Suppressor macrophage treated with lipopolysaccharide for 1 hour (primary cell): ENCODE measurements at regions not wholly inside any gene's neighbourhood (a gene's known extent, or its start where the extent isn't known, plus 50 kb on each side); places are given as distances from the start of the nearest gene placed in this dataset.
A peak's percentile ranks its signal among the peaks of the same experiment; 100 is the strongest.

Source experiments
- DNase-seq, 3 donors: peaks; one replicate each; pipeline ENCODE4 v3.0.0-alpha.2; 2020 to 2022

GRCh38 chr1:220409771-220410595, 118.0 kb upstream of the MARK1 start:
- DNase-seq, result no peak

DNA sequence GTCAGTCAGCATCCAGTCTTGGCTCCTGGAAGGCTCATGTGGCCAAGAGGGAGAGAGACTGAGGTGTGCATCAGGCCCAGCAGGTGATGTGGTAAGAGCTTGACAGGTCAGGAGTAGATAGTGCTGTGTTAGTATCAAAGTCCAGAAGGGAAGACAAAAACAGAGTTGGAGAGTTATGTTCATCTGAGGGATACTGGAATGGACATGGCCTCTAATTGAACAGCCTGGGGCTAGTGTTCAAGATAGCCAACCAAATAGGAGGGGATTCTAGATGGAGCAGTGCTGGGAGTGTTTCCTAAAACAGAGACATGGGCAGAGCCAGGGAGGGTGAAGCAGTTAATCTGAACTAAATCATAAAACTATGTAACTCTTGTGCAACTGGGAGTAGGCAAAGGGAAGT, 120.7 kb upstream of the MARK1 start:
- no peak for DNase-seq

DNA sequence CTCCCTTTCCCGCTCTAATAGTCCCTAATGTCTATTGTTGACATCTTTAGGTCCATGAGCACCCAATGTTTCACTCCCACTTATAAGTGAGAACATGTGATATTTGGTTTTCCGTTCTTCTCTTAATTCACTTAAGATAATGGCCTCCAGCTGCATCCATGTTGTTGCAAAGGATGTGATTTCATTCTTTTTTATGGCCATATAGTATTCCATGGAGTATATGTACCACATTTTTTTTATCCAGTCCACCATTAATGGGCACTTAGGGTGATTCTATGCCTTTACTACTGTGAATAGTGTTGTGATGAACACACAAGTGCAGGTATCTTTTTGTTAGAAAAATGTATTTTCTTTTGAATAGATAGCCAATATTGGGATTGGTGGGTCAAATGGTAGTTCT, 126.0 kb upstream of the RAB3GAP2 start:
- DNase-seq, result no peak

DNA sequence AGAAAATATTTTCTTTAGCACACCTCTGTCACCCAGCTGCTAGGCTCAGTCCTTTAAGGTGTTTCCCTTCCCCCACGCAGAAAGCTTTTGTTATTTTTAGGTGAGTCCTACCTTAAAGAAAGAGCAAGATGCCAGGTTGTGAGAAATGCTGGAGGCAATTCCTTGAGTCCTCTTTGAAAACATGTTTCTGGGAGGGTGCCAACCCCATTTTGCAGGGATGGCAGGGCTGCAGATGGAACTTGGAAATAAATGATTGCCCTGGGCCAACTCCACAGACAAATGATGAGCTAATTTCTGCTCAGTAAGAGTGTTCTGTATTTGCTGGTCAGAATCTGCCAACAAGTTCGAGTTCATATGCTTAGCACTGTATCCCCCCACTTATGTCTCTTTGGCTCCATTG, 119.2 kb upstream of the RAB3GAP2 start:
- DNase-seq, result no peak

- no peak for DNase-seq
Measured at GRCh38 chr1:220389634-220390033, 117.4 kb upstream of the RAB3GAP2 start.

DNA sequence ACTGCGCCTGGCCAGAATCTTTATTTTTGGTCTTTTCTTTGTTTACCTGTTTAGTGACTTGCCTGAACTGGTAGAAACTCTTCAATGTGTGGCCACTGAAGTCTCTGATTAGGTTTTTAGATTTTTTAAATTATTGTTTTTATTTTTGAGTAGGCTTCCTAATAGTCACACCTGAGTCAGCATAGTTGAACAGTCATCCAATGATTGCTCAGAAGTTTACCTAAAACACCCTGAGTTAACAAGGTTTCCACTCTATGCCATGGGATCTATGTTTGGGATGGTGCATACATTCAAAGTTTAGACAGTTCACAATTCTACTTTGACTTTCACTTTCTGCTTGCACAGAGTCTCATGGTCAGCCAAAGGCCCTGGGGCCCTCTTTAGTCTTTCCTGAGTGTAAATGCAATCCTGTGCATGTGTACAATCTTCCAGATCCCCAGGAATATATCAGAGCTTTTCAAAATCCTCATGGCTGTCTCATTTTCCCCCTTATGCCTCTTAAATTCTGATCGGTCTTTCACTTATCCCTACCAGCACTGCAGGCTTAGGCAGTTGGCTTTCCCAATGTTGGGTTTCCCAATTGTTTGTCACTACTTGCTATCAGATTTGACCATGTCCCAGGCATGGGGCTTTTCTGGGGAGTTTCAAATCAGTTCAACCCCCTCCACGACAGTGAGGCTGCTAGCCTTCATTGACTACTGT, 114.4 kb upstream of the RAB3GAP2 start:
- peak in 2 of 3 donors; percentile 7 to 22 for DNase-seq

- DNase-seq, result no peak
Measured at GRCh38 chr1:220385158-220385557, 112.9 kb upstream of the RAB3GAP2 start.

- DNase-seq, result no peak
Measured at GRCh38 chr1:220382994-220383393, 110.7 kb upstream of the RAB3GAP2 start.

GRCh38 chr1:220380885-220381284, 108.6 kb upstream of the RAB3GAP2 start:
- DNase-seq, result no peak

DNA sequence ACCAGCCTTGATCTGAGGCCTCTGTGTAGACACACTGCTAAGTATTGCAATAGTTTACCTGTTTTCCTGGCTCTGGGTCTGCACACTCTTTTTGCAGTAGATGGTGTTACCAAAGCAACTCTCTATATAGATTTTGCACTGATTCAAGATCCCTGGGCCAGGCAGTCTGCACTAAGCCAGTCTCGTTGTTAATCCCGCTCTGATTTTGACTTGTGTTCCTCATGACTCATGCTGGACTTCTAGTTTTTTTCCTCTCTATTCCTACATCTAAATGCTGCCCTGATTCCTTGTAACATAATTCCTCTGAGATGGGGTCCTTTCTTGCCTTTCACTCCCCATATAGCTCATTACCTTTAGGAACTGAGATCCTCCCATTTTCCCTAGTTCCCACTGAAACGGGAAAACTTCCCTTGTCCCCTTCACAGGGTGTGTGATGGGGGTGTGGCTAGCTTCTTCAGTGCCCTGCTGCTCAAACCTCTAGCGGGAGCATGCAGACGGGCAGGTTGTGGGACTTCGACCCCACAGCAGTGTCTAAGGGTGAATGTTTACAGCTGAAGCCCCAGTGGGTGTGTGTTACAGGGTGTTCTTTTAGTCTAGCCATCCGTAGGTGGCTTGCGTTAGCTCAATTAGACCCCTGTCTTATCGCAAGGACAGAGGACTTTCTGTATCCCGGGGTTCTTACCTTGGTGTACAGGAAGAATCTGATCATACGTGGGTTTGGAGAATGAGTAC, 106.5 kb upstream of the RAB3GAP2 start:
- no peak for DNase-seq

- DNase-seq, result no peak
Measured at GRCh38 chr1:220375715-220376114, 103.5 kb upstream of the RAB3GAP2 start.

DNA sequence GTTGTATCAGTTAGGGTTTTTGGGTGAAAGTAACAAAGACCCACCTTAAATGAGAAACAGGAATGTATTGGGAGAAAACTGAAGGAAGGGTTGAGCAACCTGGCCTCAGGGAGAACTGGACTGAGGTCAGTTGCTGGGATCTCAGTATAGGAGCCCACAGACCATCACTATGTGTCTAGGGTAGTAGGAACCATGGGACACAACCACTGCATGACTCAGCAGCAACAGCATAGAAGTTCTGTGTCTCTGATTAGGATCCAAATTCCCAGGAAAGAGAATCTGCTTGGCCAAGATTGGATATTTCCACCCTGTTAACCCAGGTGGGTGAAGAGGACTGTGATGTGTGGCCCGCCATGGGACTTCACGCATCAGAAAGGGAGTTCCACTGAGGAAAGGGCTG, 102.2 kb upstream of the RAB3GAP2 start:
- no peak for DNase-seq

DNA sequence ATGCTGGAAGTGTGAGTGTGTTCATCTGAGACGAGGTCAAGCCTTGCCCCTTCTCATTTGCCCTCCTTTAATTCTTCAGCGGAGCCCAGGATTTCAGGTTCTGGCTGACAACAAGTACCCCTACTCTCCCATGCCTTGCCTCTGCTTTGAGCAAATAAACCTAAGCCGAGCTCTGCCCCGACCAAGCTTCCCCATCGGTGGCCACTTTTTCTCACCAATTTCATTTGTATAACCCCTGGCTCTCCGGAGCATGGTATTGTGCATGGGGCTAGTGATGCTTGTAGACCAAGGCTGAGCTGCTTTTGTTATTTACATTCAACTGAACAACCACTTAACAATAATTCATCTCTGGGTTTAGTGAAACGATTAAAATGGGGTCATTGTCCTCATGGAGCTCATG, 100.2 kb upstream of the RAB3GAP2 start:
- no peak for DNase-seq

- no peak for DNase-seq
Measured at GRCh38 chr1:220371324-220371723, 99.1 kb upstream of the RAB3GAP2 start.

GRCh38 chr1:220370041-220370700, 97.9 kb upstream of the RAB3GAP2 start:
- DNase-seq, result no peak

DNA sequence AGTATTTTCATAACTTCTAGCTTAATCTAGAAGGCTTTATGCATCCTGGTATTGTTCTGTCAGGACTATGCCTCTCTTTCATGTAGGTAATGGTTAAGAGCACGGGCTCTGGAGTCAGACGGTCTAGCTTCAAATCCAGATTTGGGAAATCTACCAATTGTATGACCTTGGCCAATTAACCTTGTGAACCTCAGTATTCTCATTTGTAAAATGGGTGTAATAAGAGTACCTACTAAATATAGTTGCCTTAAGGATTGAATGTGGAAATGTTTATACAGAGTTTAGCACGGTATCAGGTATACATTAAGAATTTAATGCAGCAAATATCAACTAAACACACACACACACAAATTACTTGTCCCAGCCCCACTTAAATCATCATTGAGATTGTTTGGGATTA, 97.3 kb upstream of the RAB3GAP2 start:
- DNase-seq, result no peak

GRCh38 chr1:220368352-220369265, 96.4 kb upstream of the RAB3GAP2 start:
- DNase-seq, result no peak

DNA sequence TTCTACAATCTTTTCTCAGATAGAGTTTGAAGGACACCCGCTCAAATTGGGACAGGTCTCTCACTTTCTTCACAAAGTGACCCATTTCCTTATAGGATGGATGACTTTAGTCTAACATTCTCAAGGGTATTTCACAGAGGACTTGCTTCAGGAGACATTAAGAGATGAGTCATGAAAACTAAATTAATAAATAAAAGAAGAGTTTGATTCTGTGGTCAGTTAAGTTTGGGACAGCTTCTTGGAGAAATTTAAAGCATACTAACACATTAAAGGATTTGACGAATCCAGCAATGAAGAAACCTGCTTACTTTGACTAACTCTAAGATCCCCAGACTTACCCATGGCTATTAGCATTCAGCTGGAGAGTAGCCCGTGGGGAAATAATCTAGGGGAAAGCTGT, 95.6 kb upstream of the RAB3GAP2 start:
- no peak for DNase-seq

DNA sequence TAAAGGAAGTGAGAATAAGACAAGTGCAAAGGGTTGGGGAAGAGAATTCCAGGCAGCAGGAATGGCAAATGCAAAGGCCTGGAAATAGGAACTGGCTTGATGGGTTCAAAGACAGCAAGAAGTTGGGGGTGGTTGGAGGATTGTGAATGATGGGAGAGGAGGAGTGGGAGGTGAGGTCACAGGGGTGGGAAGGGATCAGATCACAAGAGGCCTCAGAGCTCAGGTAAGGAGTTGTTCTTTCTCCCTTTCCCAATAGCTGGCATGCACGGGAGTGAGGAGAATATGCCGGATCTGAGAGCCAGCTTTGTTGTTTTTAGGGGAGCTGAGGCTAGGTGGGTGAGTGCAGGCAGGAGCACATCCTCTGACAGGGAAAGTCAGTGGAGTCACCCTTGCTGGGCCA, 94.0 kb upstream of the RAB3GAP2 start:
- no peak for DNase-seq

GRCh38 chr1:220363196-220363837, 91.1 kb upstream of the RAB3GAP2 start:
- DNase-seq, result no peak
